PC-3 (cell line): ENCODE measurements at regions not wholly inside any gene's neighbourhood (a gene's known extent, or its start where the extent isn't known, plus 50 kb on each side); places are given as distances from the start of the nearest gene placed in this dataset.

ENCODE experiments used
- ATAC-seq: fragments of 200-7000 bp; cut with Tn5 transposase; 2 replicates; pipeline ENCODE4 v1.9.1; 2020; ENCODE audit warnings: mild to moderate bottlenecking, moderate library complexity
- BruUV-seq: library from RNA; stranded (reverse); fragments of 400-500 nt; replicated peaks from 2 replicates; lab custom pipeline; 2021; lab: Mats Ljungman, UMichigan
- CTCF ChIA-PET: fragments of 300-600 bp; sonication (Branson Sonifier 250); formaldehyde crosslinking; loops from one replicate; lab custom pipeline; 2022; ENCODE audit warnings: antibody characterized with exemption; lab: Charles Lee
- POLR2A ChIA-PET: fragments of 300-600 bp; sonication (Branson Sonifier 250); formaldehyde crosslinking; loops from one replicate; lab custom pipeline; 2022; ENCODE audit warnings: antibody characterized with exemption; ENCODE audit not compliant: unreplicated experiment; lab: Charles Lee
- DNase-seq: peaks from one replicate; pipeline ENCODE4 v3.0.0-alpha.2; 2015
- H2AFZ ChIP-seq: fragments of 300-600 bp; sonication (generic); 2 replicates; pipeline ENCODE4 v1.6.0; 2016; ENCODE audit warnings: antibody characterized with exemption, low read length
- H3F3A ChIP-seq: fragments of 300-600 bp; sonication (generic); one replicate; pipeline ENCODE4 v1.6.0; 2017; ENCODE audit warnings: antibody characterized with exemption, low read length, control low read depth, mild to moderate bottlenecking; ENCODE audit not compliant: unreplicated experiment
- H3K27ac ChIP-seq: fragments of 300-600 bp; sonication (generic); 2 replicates; pipeline ENCODE4 v1.5.1; 2016; ENCODE audit warnings: mild to moderate bottlenecking, low read length
- H3K27me3 ChIP-seq: fragments of 300-600 bp; sonication (generic); 2 replicates; pipeline ENCODE4 v1.6.1; 2016; ENCODE audit warnings: low read length, mixed read lengths
- H3K36me3 ChIP-seq: fragments of 300-600 bp; sonication (generic); 2 replicates; pipeline ENCODE4 v1.6.1; 2016; ENCODE audit warnings: low read depth, mixed run types, low read length, mixed read lengths
- H3K4me1 ChIP-seq: fragments of 300-600 bp; sonication (generic); 2 replicates; pipeline ENCODE4 v1.5.1; 2016; ENCODE audit warnings: low read length; ENCODE audit not compliant: insufficient read depth
- H3K4me2 ChIP-seq: fragments of 300-600 bp; sonication (generic); 2 replicates; pipeline ENCODE4 v1.6.0; 2016; ENCODE audit warnings: low read length
- H3K4me3 ChIP-seq: fragments of 300-600 bp; sonication (generic); 2 replicates; pipeline ENCODE4 v1.5.1; 2016; ENCODE audit warnings: mild to moderate bottlenecking, low read length, mixed read lengths
- H3K79me2 ChIP-seq: fragments of 300-600 bp; sonication (generic); 2 replicates; pipeline ENCODE4 v1.6.1; 2017; ENCODE audit warnings: low read length, mixed read lengths
- H3K9ac ChIP-seq: fragments of 300-600 bp; sonication (generic); 2 replicates; pipeline ENCODE4 v1.6.0; 2016; ENCODE audit warnings: mild to moderate bottlenecking, low read length
- H3K9me2 ChIP-seq: fragments of 300-600 bp; sonication (generic); replicated peaks from 2 replicates; pipeline ENCODE4 v1.6.1; 2016; ENCODE audit warnings: mixed run types, low read length, mixed read lengths
- H3K9me3 ChIP-seq: fragments of 300-600 bp; sonication (generic); 2 replicates; pipeline ENCODE4 v1.6.1; 2016; ENCODE audit warnings: low read length, mixed read lengths
- H4K20me1 ChIP-seq: fragments of 300-600 bp; sonication (generic); 2 replicates; pipeline ENCODE4 v1.6.1; 2016; ENCODE audit warnings: low read length, mixed read lengths
- EZH2 ChIP-seq: fragments of 300-600 bp; sonication (generic); IDR thresholded peaks from one replicate; pipeline ENCODE4 v1.6.1; 2017; ENCODE audit warnings: antibody characterized with exemption, mild to moderate bottlenecking, low read length; ENCODE audit not compliant: unreplicated experiment
- EZH2phosphoT487 ChIP-seq: fragments of 300-600 bp; sonication (generic); IDR thresholded peaks from 2 replicates; pipeline ENCODE4 v1.6.1; 2018; ENCODE audit warnings: mild to moderate bottlenecking, antibody characterized with exemption, low read length, borderline replicate concordance
- intact Hi-C: fragments of 100-400 bp; cut with micrococcal nuclease; formaldehyde crosslinking; loops from 2 replicates; pipeline ENCODE4 v1.9.0; 2023
- TF ChIP-seq, protein P1 (sequence below): fragments of 300-600 bp; sonication (generic); conservative IDR thresholded peaks from 2 replicates; pipeline ENCODE4 v1.5.1; 2017; ENCODE audit warnings: antibody characterized with exemption, low read depth, mild to moderate bottlenecking, low read length

GRCh38 chr3:135581806-135582205, 383.7 kb upstream of the PPP2R3A start:
- Histone ChIP-seq H3K4me1 (no peaks in the 10 kb centered on the region), H3K27ac (no peak overlapping the region), H3K79me2 (no peaks in the 10 kb centered on the region), H3K9ac (no peak overlapping the region), H3K9me2 (no peaks in the 10 kb centered on the region), H3K4me3 (no peak overlapping the region), H2AFZ (no peak overlapping the region), H3K27me3 (peaks cover 6% of the 10 kb centered on the region; the same call in 1 of the 2 replicates), H3K36me3 (no peaks in the 10 kb centered on the region), H3K4me2 (no peak overlapping the region), H3F3A (no peaks in the 10 kb centered on the region), H4K20me1 (no peaks in the 10 kb centered on the region), H3K9me3 (no peaks in the 10 kb centered on the region)
- ChIA-PET CTCF (no interaction called here), POLR2A (no interaction called here)
- ATAC-seq (no peak), DNase-seq (no peak)
- TF ChIP-seq EZH2 (no peak), EZH2phosphoT487 (no peak)
- TF ChIP-seq, protein P1, sequence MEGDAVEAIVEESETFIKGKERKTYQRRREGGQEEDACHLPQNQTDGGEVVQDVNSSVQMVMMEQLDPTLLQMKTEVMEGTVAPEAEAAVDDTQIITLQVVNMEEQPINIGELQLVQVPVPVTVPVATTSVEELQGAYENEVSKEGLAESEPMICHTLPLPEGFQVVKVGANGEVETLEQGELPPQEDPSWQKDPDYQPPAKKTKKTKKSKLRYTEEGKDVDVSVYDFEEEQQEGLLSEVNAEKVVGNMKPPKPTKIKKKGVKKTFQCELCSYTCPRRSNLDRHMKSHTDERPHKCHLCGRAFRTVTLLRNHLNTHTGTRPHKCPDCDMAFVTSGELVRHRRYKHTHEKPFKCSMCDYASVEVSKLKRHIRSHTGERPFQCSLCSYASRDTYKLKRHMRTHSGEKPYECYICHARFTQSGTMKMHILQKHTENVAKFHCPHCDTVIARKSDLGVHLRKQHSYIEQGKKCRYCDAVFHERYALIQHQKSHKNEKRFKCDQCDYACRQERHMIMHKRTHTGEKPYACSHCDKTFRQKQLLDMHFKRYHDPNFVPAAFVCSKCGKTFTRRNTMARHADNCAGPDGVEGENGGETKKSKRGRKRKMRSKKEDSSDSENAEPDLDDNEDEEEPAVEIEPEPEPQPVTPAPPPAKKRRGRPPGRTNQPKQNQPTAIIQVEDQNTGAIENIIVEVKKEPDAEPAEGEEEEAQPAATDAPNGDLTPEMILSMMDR, result no peak
- BruUV-seq, result no TSS peak
- intact Hi-C loops, result no loop called here

DNA sequence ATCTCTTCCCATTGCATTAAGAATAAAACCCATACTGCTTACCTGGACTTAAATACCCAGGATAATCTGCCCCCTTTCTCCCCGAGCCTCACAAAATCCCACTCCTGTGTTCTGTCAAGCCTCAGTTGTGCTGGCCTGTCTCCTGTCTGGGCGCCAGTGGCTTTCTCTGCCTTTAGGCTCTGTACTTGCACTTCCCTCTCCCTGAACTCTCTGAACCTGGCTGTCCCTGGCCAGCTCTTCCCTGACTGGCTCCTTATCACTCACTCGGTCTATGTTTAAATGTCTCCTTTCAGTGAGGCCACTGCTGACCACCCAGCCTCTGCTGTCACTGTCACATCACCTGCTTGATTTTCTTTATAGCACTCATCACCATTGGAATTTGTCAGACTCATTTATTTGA, 382.7 kb upstream of the PPP2R3A start:
- Histone ChIP-seq H3K9ac (no peak overlapping the region), H4K20me1 (no peaks in the 10 kb centered on the region), H2AFZ (no peak overlapping the region), H3K4me2 (no peak overlapping the region), H3K9me3 (no peaks in the 10 kb centered on the region), H3K36me3 (no peaks in the 10 kb centered on the region), H3K79me2 (no peaks in the 10 kb centered on the region), H3K27ac (no peak overlapping the region), H3K9me2 (no peaks in the 10 kb centered on the region), H3K27me3 (no peaks in the 10 kb centered on the region), H3K4me1 (no peaks in the 10 kb centered on the region), H3F3A (no peaks in the 10 kb centered on the region), H3K4me3 (no peak overlapping the region)
- no TSS peak for BruUV-seq
- POLR2A ChIA-PET, result no interaction called here
- ATAC-seq (no peak), DNase-seq (no peak)
- CTCF ChIA-PET, result no interaction called here
- TF ChIP-seq, protein P1, result no peak
- TF ChIP-seq EZH2 (no peak), EZH2phosphoT487 (no peak)
- intact Hi-C loops, result no loop called here

DNA sequence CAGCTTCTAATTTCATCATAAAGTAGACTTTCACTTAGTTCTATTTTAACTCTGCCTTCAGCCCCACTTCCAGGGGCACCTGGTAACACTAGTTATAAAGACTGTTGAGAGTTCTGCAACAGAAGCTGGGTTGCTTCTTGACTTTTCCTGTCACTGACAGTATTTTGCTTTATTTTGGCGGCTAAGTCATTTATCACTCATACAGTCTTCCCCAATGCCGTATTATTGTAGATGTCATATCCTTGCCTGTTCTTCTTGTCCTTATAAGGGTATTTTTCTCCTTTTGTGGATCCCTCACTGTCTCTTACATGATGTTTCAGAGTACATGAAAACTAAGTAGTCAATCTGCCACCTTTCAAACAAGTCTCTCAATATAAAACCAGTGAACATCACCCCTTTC, 369.0 kb upstream of the PPP2R3A start:
- Histone ChIP-seq H3K9me2 (no peaks in the 10 kb centered on the region), H3K4me1 (no peaks in the 10 kb centered on the region), H4K20me1 (no peaks in the 10 kb centered on the region), H2AFZ (no peak overlapping the region), H3K27me3 (peaks cover 17% of the 10 kb centered on the region; the same call in 1 of the 2 replicates), H3K36me3 (no peaks in the 10 kb centered on the region), H3F3A (no peaks in the 10 kb centered on the region), H3K79me2 (no peaks in the 10 kb centered on the region), H3K4me3 (no peak overlapping the region), H3K27ac (no peak overlapping the region), H3K9ac (no peak overlapping the region), H3K9me3 (no peaks in the 10 kb centered on the region), H3K4me2 (no peak overlapping the region)
- TF ChIP-seq, protein P1, result no peak
- TF ChIP-seq EZH2phosphoT487, result no peak
- TF ChIP-seq EZH2, result no peak
- CTCF ChIA-PET, result no interaction called here
- intact Hi-C loops, result no loop called here
- DNase-seq (no peak), ATAC-seq (no peak)
- BruUV-seq, result no TSS peak
- POLR2A ChIA-PET, result no interaction called here
